Limb (tissue), 2 donors: ENCODE measurements at regions not wholly inside any gene's neighbourhood (a gene's known extent, or its start where the extent isn't known, plus 50 kb on each side); places are given as distances from the start of the nearest gene placed in this dataset.

Experiments used
- DNase-seq, 2 donors: peaks; one replicate each; pipeline ENCODE4 v3.0.0-alpha.2; 2016; ENCODE audit errors: extremely low spot score in 2 of 2

- no peak for DNase-seq
These were observed 147.5 kb upstream of the GSE1 start for GRCh38 chr16:85465328-85466303.

DNA sequence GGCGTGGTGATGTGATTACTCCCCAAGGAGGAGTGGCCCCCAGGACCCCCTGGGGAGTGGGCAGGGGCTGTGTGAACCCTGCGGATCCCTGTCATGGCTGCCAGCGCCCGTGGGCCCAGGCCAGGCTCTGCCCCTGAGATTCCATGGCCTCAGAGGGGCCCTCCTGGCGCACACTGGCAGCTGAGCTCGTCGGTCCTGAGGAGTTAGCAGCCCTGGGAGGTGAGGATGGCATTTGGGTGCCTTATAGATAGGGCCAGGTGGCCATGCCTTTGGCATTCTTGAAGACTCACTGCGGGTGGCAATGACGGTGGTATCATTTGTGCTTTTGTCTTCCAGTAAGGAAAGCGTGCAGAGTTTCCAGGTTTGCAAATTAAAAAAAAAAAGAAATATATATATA lies 146.8 kb upstream of the GSE1 start:
- DNase-seq: no peak

- no peak for DNase-seq
These were observed 146.1 kb upstream of the GSE1 start for GRCh38 chr16:85466989-85467388.

- no peak for DNase-seq
These were observed 143.1 kb upstream of the GSE1 start for GRCh38 chr16:85469929-85470590.

DNA sequence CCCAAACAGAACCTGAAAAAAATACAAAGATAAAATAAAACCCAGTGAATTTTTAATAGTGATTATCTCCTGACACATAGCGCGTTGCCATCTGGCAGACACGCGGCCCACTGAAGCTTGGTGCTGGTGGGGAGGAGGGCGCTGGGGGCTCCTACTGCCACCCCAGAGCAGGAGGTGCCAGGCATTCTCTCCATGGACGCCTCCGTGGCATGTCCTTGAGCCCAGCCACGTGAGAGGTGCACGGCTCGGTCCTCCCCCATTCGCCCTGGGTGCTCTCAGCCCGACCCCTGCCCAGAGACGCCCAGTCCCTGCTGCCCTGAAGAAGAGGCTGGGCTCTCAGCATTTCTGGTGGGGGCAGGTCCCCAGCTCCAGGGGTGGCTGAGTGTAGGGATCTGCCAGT lies 142.2 kb upstream of the GSE1 start:
- no peak for DNase-seq

GRCh38 chr16:85471469-85472431 lies 141.4 kb upstream of the GSE1 start:
- DNase-seq: no peak

DNA sequence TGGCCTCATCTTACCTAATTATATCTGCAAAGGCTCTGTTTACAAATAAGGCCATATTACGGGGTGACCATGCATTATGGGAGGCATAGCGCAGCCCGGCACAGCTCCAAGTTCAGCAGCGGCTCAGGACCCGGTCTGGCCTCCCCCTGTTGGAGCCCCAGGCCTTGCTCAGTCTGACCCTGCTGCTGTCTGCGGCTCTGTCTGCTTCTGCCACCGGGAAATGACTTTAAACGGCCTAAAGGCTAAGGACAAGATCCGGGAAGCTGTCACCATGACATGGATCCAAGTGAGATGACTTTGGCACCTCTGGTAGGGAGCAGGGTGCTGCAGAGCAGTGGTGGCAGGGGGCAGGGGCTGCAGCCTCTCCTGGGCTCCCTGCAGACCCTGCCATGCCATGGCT lies 140.6 kb upstream of the GSE1 start:
- DNase-seq: no peak

GRCh38 chr16:85473323-85473722 lies 139.8 kb upstream of the GSE1 start:
- no peak for DNase-seq

GRCh38 chr16:85473909-85474620 lies 139.1 kb upstream of the GSE1 start:
- peak in 1 of 2 donors; percentile 45 for DNase-seq

GRCh38 chr16:85474621-85475217 lies 138.4 kb upstream of the GSE1 start:
- DNase-seq: no peak

- no peak for DNase-seq
These were observed 137.9 kb upstream of the GSE1 start for GRCh38 chr16:85475233-85475632.

DNA sequence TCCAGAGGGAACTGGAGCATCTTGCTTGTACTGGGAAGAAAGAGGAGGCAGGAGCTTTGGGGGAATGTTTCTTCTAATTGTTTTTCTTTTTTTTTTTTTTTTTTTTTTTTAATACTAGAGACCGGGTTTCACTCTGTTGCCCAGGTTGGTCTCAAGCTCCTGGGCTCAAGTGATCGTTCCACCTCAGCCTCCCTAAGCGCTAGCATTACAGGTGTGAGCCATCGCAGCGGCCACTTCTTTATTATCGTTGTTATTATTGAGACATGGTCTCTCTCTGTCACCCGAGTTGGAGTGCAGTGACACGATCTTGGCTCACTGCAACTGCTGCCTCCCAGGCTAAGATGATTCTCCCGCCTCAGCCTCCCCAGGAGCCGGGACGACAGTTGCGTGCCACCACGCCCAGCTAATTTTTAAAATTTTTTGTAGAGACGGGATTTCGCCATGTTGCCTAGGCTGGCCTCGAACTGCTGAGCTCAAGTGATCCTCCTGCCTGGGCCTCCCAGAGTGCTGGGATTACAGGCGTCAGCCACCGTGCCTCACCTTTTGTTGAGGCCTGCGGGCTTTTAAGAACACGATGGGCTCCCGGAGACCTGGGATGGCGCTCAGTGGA lies 137.3 kb upstream of the GSE1 start:
- no peak for DNase-seq

GRCh38 chr16:85476389-85476788 lies 136.7 kb upstream of the GSE1 start:
- no peak for DNase-seq

DNA sequence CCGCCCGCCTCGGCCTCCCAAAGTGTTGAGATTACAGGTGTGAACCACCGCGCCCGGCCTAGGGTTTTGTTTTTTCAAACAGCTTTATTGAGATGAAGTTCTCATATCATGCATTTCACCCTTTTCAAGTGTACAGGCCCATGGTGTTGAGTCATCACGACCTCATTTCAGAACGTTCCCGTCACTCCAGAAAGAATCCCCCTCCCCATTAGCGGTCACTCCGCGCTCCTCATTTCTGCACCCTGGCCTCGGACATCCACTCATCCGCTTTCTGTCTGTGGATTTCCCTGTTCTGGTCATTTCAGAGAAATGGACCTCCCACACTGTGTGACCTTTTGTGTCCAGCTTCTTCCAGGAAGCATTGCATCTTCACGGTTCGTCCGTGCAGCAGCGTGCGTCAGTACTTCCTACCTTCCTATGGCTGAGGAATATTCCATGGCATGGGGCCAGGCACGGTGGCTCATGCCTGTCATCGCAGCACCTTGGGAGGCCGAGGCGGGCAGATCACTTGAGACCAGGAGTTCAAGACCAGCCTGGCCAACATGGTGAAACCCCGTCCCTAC lies 135.2 kb upstream of the GSE1 start:
- no peak for DNase-seq

DNA sequence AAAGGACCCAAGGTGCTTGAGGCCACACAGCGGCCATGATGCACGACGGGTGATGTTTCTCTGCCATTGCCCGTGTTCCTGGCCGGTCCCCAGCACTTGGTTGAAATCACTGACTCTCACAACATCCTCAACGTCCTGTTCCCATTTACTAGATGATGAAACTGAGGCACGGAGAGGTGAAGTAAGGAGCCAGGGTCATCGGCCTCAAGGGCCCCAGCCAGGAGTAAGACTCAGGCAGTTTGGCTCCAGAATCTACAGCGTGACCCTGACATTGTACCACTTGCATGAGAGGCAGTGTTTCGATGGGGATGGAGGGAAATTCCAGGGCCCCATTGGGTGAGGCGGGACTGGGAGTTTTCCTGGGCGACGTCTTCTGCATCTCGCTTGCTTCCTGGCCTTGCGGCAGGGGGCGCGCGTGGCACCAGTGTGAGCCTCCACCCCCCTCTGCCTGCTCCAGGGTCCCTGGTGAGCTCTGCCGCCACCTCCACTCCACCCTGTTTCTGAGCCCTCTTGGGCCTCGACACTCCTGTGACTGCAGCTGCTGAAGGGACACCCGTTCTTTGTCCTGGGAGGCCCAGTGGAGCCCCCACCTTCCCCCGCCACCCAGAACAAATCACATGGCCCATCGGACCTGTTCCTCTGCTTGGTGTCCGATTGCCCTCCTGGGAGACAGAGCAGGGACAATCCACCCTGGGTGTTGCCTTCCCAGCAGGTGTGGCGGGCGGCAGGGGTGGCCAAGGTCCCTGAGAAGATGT lies 133.0 kb upstream of the GSE1 start:
- no peak for DNase-seq

DNA sequence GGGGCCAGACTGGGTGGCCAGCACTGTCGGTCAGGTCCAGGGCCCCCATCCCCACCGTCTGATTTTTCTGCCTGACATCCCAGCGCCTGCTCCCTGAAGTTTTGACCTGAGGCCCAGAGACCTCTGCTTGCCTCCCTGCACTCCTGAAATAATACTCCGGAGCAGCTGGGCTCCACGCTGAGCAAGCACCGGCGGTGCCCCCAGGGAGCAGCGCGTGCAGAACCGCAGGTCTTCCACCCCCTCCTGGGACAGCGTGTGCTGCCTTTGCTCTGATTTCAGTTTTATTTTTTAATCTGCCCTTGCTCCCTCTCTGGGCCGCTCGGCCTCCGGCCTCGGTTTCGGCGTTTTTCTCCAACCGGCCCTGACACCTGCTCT lies 132.4 kb upstream of the GSE1 start:
- DNase-seq: no peak

GRCh38 chr16:85481206-85481605 lies 131.9 kb upstream of the GSE1 start:
- DNase-seq: no peak

DNA sequence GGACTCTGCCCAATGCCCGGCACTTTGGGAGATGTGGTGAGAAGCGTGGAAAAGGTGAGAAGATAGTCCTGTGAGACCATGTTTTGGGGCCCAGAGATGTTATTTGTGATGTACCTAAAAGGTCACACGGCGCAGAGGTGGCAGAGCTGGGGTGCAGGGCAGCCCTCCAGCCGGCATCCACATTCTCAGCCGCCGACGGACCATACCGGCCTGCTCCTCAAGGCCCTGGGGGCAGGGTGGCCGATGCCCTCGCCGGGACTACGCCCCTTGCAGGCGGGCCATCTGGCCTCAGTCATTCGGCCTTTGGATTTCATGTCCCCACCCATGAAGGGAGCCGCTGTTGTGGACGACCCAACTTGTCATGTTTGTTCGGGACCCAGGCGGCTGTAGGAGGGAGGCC lies 131.4 kb upstream of the GSE1 start:
- DNase-seq: no peak

DNA sequence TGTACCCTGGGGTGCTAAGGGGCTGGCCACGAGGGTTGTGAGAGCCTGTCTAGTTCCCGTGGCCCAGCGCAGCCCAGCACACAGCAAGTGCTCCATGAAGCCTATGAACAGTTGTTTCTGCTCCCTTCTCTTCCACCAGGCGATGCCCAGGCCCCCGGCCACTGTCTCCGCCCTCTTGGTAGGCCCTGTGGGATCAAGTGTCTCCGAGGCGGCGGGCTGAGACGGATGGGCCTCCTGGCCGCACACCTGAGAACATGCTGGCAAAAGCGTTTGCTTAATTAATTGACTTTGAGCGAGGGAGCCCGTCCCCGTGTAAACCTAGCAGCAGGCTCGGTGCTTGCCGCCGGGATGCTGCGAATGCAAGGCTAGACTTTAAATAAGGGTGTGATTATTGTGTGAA lies 129.7 kb upstream of the GSE1 start:
- no peak for DNase-seq
